H1 (cell line): ENCODE measurements at regions not wholly inside any gene's neighbourhood (a gene's known extent, or its start where the extent isn't known, plus 50 kb on each side); places are given as distances from the start of the nearest gene placed in this dataset.
"Not testable (repeated sequence)": the region's sequence is repeated elsewhere in the genome, so short reads cannot be mapped to it uniquely, and the experiment has no call there.

Experiments used
- CTCF ChIA-PET: fragments of 300-600 bp; sonication (Branson Sonifier 250); formaldehyde crosslinking; loops from one replicate; lab custom pipeline; 2021; ENCODE audit not compliant: partially characterized antibody; lab: Charles Lee
- POLR2A ChIA-PET: fragments of 300-600 bp; sonication (Branson Sonifier 250); formaldehyde crosslinking; loops from one replicate; lab custom pipeline; 2021; ENCODE audit warnings: inconsistent platforms; ENCODE audit not compliant: partially characterized antibody; lab: Charles Lee
- DNase-seq, 2 experiments: peaks; one replicate each; pipeline versions ENCODE4 v3.0.0 to v3.0.0-alpha.2; 2010 to 2022; ENCODE audit warnings: low spot score in 2 of 2, low read depth in 1 of 2, mixed read lengths in 1 of 2
- FAIRE-seq: peaks from 2 replicates; lab custom pipeline; 2011; peaks lifted over from hg19 to GRCh38; lab: Jason Lieb, UNC
- H2AFZ ChIP-seq: 2 replicates; pipeline ENCODE4 v1.8.1; 2012; ENCODE audit warnings: low read length, inconsistent platforms
- H2AK5ac ChIP-seq: 2 replicates; pipeline ENCODE4 v1.6.1; 2013; ENCODE audit warnings: low read depth, low read length
- H2BK120ac ChIP-seq: replicated peaks from 2 replicates; pipeline ENCODE3; 2013; ENCODE audit warnings: low read depth, low read length, inconsistent platforms
- H2BK12ac ChIP-seq: 2 replicates; pipeline ENCODE4 v1.6.1; 2013; ENCODE audit warnings: low read depth, low read length
- H2BK15ac ChIP-seq: 2 replicates; pipeline ENCODE4 v1.6.1; 2013; ENCODE audit warnings: low read length
- H2BK20ac ChIP-seq: 2 replicates; pipeline ENCODE4 v1.6.1; 2013; ENCODE audit warnings: low read length
- H2BK5ac ChIP-seq: 2 replicates; pipeline ENCODE4 v1.6.1; 2013; ENCODE audit warnings: low read depth, low read length
- H3K14ac ChIP-seq: 2 replicates; pipeline ENCODE4 v1.6.1; 2013; ENCODE audit warnings: inconsistent platforms; ENCODE audit not compliant: insufficient read length
- H3K18ac ChIP-seq: 2 replicates; pipeline ENCODE4 v1.6.1; 2013; ENCODE audit warnings: low read length; ENCODE audit errors: extremely low read depth
- H3K23ac ChIP-seq: 2 replicates; pipeline ENCODE4 v1.6.1; 2013; ENCODE audit warnings: inconsistent platforms; ENCODE audit not compliant: insufficient read length
- H3K23me2 ChIP-seq: 2 replicates; pipeline ENCODE4 v1.6.1; 2013; ENCODE audit warnings: low read depth, low read length
- H3K27ac ChIP-seq: 2 replicates; pipeline ENCODE4 v1.6.1; 2011; ENCODE audit warnings: low read depth, low read length, inconsistent platforms
- H3K27me3 ChIP-seq, 4 experiments: replicated peaks in 1 of 4; 1 replicate in 1 of 4; 2 replicates in 3 of 4; pipeline versions ENCODE4 v1.6.1 to v1.8.1; 2011 to 2013; ENCODE audit warnings: low read length in 3 of 4, mild to moderate bottlenecking in 3 of 4, inconsistent platforms in 2 of 4, mixed read lengths in 2 of 4, moderate library complexity in 1 of 4; ENCODE audit not compliant: control insufficient read depth in 3 of 4, insufficient read depth in 3 of 4; ENCODE audit errors: extremely low read depth in 1 of 4
- H3K36me3 ChIP-seq, 4 experiments: 2 replicates each; pipeline versions ENCODE4 v1.6.1 to v1.8.1; 2011 to 2013; ENCODE audit warnings: mild to moderate bottlenecking in 4 of 4, low read length in 3 of 4, moderate library complexity in 2 of 4, control low read depth in 1 of 4, inconsistent platforms in 1 of 4; ENCODE audit not compliant: insufficient read depth in 4 of 4, control insufficient read depth in 2 of 4
- H3K4ac ChIP-seq: replicated peaks from 2 replicates; pipeline ENCODE3; 2013; ENCODE audit warnings: low read length, low read depth, mixed read lengths, inconsistent platforms; ENCODE audit not compliant: insufficient read length
- H3K4me1 ChIP-seq, 4 experiments: replicated peaks in 1 of 4; 1 replicate in 1 of 4; 2 replicates in 3 of 4; pipeline versions ENCODE4 v1.6.1 to v1.8.1; 2011 to 2013; ENCODE audit warnings: low read length in 3 of 4, inconsistent platforms in 2 of 4, mixed read lengths in 1 of 4; ENCODE audit not compliant: insufficient read depth in 4 of 4, control insufficient read depth in 3 of 4
- H3K4me2 ChIP-seq, 2 experiments: 2 replicates each; pipeline versions ENCODE4 v1.6.1 to v1.8.1; 2011 to 2013; ENCODE audit warnings: low read depth in 2 of 2, low read length in 2 of 2, control low read depth in 1 of 2, inconsistent platforms in 1 of 2, mild to moderate bottlenecking in 1 of 2; ENCODE audit not compliant: insufficient read depth in 1 of 2
- H3K4me3 ChIP-seq, 4 experiments: fragments of 200-600, 300-600 bp in 1 of 4; sonication (generic), shearing (Covaris generic), sonication (Bioruptor Twin) in 1 of 4; 2 replicates each; pipeline versions ENCODE4 v1.5.1 to v1.8.1; 2011 to 2016; ENCODE audit warnings: low read length in 4 of 4, low read depth in 3 of 4, control low read depth in 2 of 4, inconsistent platforms in 2 of 4, mild to moderate bottlenecking in 2 of 4, mixed read lengths in 1 of 4, moderate library complexity in 1 of 4; ENCODE audit not compliant: insufficient read depth in 2 of 4; ENCODE audit errors: extremely low read depth in 1 of 4
- H3K56ac ChIP-seq: replicated peaks from 2 replicates; pipeline ENCODE3; 2013; ENCODE audit warnings: low read depth, mild to moderate bottlenecking, mixed read lengths, low read length, inconsistent platforms; ENCODE audit not compliant: insufficient read length
- H3K79me1 ChIP-seq: 2 replicates; pipeline ENCODE4 v1.6.1; 2013; ENCODE audit warnings: low read depth, low read length, control low read depth
- H3K79me2 ChIP-seq, 2 experiments: 2 replicates each; pipeline versions ENCODE4 v1.6.1 to v1.8.1; 2012 to 2013; ENCODE audit warnings: low read length in 2 of 2, mild to moderate bottlenecking in 2 of 2, inconsistent platforms in 1 of 2; ENCODE audit not compliant: insufficient read depth in 2 of 2, control insufficient read depth in 1 of 2
- H3K9ac ChIP-seq, 4 experiments: replicated peaks in 1 of 4; 1 replicate in 1 of 4; 2 replicates in 3 of 4; pipeline versions ENCODE4 v1.6.1 to v1.8.1; 2011 to 2013; ENCODE audit warnings: low read depth in 3 of 4, low read length in 3 of 4, control low read depth in 2 of 4, mild to moderate bottlenecking in 2 of 4, moderate library complexity in 2 of 4, inconsistent platforms in 1 of 4; ENCODE audit errors: extremely low read depth in 1 of 4
- H3K9me3 ChIP-seq, 2 experiments: 2 replicates each; pipeline versions ENCODE4 v1.6.1 to v1.8.1; 2012 to 2013; ENCODE audit warnings: mild to moderate bottlenecking in 2 of 2, moderate library complexity in 2 of 2, control low read depth in 1 of 2, inconsistent platforms in 1 of 2, low read depth in 1 of 2, low read length in 1 of 2, mixed read lengths in 1 of 2; ENCODE audit not compliant: insufficient read depth in 2 of 2
- H4K20me1 ChIP-seq, 2 experiments: replicated peaks in 1 of 2; 2 replicates each; pipeline versions ENCODE3 to v1.8.1; 2011 to 2013; ENCODE audit warnings: inconsistent platforms in 2 of 2, low read length in 2 of 2, mild to moderate bottlenecking in 1 of 2; ENCODE audit not compliant: insufficient read depth in 2 of 2, control insufficient read depth in 1 of 2
- H4K5ac ChIP-seq: 2 replicates; pipeline ENCODE4 v1.6.1; 2013; ENCODE audit warnings: low read length, low read depth, mixed read lengths, inconsistent platforms; ENCODE audit not compliant: insufficient read length
- H4K8ac ChIP-seq: 2 replicates; pipeline ENCODE4 v1.8.0; 2013; ENCODE audit warnings: mild to moderate bottlenecking, moderate library complexity, low read length, inconsistent platforms; ENCODE audit not compliant: insufficient read depth; ENCODE audit errors: extremely low read depth
- H4K91ac ChIP-seq: replicated peaks from 2 replicates; pipeline ENCODE3; 2013; ENCODE audit warnings: low read length, mixed read lengths, inconsistent platforms; ENCODE audit not compliant: insufficient read length
- WGBS, 2 experiments: shearing (Covaris generic) in 1 of 2; methylation state at CpG; one replicate each; pipeline versions ENCODE4 v1.1.6 to v1.1.7; 2013 to 2015; ENCODE audit warnings: low lambda C conversion rate in 2 of 2, mixed read lengths in 2 of 2, inconsistent platforms in 1 of 2, low coverage in 1 of 2, missing lambda C conversion rate in 1 of 2; ENCODE audit not compliant: insufficient replicate concordance in 2 of 2, insufficient coverage in 1 of 2, insufficient read length in 1 of 2; ENCODE audit errors: extremely low coverage in 1 of 2, missing lambda C conversion rate in 1 of 2; 5-methylcytosine and 5-hydroxymethylcytosine counted together

DNA sequence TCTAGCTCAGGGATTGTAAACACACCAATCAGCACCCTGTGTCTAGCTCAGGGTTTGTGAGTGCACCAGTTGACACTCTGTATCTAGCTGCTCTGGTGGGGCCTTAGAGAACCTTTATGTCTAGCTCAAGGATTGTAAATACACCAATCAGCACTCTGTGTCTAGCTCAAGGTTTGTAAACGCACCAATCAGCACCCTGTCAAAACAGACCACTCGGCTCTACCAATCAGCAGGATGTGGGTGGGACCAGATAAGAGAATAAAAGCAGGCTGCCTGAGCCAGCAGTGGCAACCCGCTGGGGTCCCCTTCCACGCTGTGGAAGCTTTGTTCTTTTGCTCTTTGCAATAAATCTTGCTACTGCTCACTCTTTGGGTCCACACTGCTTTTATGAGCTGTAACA lies 168.3 kb downstream of the CD24 start:
- H3K9me3 ChIP-seq = peaks cover 37 to 47% of the 10 kb centered on the region in 2 experiments
- not testable (repeated sequence) for H2AFZ ChIP-seq, H3K9ac ChIP-seq, H2BK120ac ChIP-seq, H3K4me3 ChIP-seq, H4K5ac ChIP-seq, H2BK5ac ChIP-seq, H4K91ac ChIP-seq, H3K56ac ChIP-seq, H3K23ac ChIP-seq, H4K8ac ChIP-seq, DNase-seq, H3K4ac ChIP-seq, H2AK5ac ChIP-seq, H3K4me2 ChIP-seq, H4K20me1 ChIP-seq, H2BK20ac ChIP-seq, H3K27me3 ChIP-seq, H3K79me1 ChIP-seq, H3K23me2 ChIP-seq, H2BK12ac ChIP-seq, H3K27ac ChIP-seq, H3K79me2 ChIP-seq, H3K18ac ChIP-seq, FAIRE-seq, H3K14ac ChIP-seq, H2BK15ac ChIP-seq
- peaks cover 0 to 11% (median 0%) of the 10 kb centered on the region in 4 experiments; a peak in 2 of 8 replicates for H3K36me3 ChIP-seq
- WGBS, 2 experiments = 97% methylated on average over 4 of the region's 4 CpGs; no CpG with 5 or more reads in 1 of the 2 experiments
- ChIA-PET POLR2A (interaction anchor here (2.0 kb wide), 1 partner anchor 168 kb away, joined by 5 read pairs; the partner anchor contains the start of gene CD24), CTCF (interaction anchor here (0.8 to 1.2 kb wide), 3 partner anchors 9 to 108 kb away, joined by 3 to 4 read pairs (median 4); no protein-coding TSS in a partner anchor)
- H3K4me1 ChIP-seq = peaks cover 5 to 15% (median 9%) of the 10 kb centered on the region in 4 experiments; a peak in 6 of 7 replicates
